Osteocyte (in vitro differentiated cells): ENCODE measurements at regions not wholly inside any gene's neighbourhood (a gene's known extent, or its start where the extent isn't known, plus 50 kb on each side); places are given as distances from the start of the nearest gene placed in this dataset.

ENCODE experiments used
- DNase-seq: peaks from one replicate; pipeline ENCODE4 v3.0.0; 2021; ENCODE audit warnings: mixed read lengths; ENCODE audit not compliant: unreplicated experiment; ENCODE audit errors: extremely low spot score
- H3K27ac Mint-ChIP-seq: one replicate; pipeline ENCODE4 v1.8.0; 2021; ENCODE audit warnings: mild to moderate bottlenecking, mixed read lengths; ENCODE audit not compliant: unreplicated experiment
- H3K27me3 Mint-ChIP-seq: one replicate; pipeline ENCODE4 v1.8.0; 2021; ENCODE audit warnings: mixed read lengths; ENCODE audit not compliant: unreplicated experiment
- H3K36me3 Mint-ChIP-seq: one replicate; pipeline ENCODE4 v1.8.0; 2021; ENCODE audit warnings: mixed read lengths; ENCODE audit not compliant: unreplicated experiment
- H3K4me1 Mint-ChIP-seq: one replicate; pipeline ENCODE4 v1.8.0; 2021; ENCODE audit warnings: mixed read lengths; ENCODE audit not compliant: unreplicated experiment
- H3K4me3 Mint-ChIP-seq: one replicate; pipeline ENCODE4 v1.8.0; 2021; ENCODE audit warnings: mild to moderate bottlenecking, moderate library complexity, mixed read lengths; ENCODE audit not compliant: unreplicated experiment
- H3K9me3 Mint-ChIP-seq: one replicate; pipeline ENCODE4 v1.8.0; 2021; ENCODE audit warnings: mixed read lengths; ENCODE audit not compliant: unreplicated experiment
- TF ChIP-seq, protein P1 (sequence below): fragments of 200-600 bp; sonication (generic); IDR thresholded peaks from 2 replicates; pipeline ENCODE4 v1.5.0; 2021; ENCODE audit warnings: antibody characterized with exemption, mild to moderate bottlenecking, moderate library complexity

DNA sequence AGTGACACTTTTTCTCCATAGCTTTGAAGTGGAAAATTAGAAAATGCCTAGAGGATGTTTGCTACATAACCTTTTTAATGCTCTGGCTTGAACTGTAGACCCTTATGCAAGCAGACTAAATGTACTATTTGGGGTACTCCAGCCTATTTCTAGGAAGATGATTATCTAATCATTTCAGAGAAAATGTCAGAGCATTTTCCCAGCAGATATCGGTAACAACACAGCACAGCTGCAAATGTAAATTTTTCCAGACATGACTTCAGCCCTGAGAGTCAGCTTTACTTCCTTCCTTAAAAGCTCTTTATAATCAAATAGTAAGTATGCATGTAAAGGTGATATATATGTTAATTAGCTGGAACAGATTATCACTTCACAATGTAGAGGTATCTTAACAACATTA is 1647.1 kb downstream of the SUCLG1 start:
- no peaks in the 10 kb centered on the region for H3K36me3 Mint-ChIP-seq
- H3K9me3 Mint-ChIP-seq: no peaks in the 10 kb centered on the region
- no peak for DNase-seq
- H3K4me3 Mint-ChIP-seq: no peak overlapping the region
- TF ChIP-seq, protein P1, sequence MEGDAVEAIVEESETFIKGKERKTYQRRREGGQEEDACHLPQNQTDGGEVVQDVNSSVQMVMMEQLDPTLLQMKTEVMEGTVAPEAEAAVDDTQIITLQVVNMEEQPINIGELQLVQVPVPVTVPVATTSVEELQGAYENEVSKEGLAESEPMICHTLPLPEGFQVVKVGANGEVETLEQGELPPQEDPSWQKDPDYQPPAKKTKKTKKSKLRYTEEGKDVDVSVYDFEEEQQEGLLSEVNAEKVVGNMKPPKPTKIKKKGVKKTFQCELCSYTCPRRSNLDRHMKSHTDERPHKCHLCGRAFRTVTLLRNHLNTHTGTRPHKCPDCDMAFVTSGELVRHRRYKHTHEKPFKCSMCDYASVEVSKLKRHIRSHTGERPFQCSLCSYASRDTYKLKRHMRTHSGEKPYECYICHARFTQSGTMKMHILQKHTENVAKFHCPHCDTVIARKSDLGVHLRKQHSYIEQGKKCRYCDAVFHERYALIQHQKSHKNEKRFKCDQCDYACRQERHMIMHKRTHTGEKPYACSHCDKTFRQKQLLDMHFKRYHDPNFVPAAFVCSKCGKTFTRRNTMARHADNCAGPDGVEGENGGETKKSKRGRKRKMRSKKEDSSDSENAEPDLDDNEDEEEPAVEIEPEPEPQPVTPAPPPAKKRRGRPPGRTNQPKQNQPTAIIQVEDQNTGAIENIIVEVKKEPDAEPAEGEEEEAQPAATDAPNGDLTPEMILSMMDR: no peak
- H3K4me1 Mint-ChIP-seq: no peaks in the 10 kb centered on the region
- H3K27me3 Mint-ChIP-seq: peaks cover 26% of the 10 kb centered on the region
- no peak overlapping the region for H3K27ac Mint-ChIP-seq

DNA sequence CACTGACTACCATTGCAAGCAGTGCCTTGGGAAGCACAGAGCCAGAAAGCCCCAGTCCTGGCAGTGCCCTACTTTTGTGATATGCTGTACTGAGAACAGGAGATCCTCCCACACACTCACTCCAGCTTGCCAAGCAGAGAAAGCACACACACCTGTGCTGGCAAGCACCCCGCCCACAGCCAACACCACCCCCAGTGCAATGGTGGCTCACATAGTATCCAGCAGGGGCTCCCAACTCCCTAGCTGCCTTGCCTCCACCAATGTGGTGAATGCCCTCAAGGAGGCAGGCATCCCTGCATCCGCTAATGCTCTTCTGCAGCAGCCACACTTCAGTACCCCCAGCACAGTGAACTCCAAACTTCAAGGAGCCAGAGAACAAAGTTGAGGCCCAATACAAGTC is 1655.8 kb downstream of the SUCLG1 start:
- Mint-ChIP-seq H3K27ac (no peak overlapping the region), H3K36me3 (no peaks in the 10 kb centered on the region), H3K9me3 (peaks cover 27% of the 10 kb centered on the region), H3K27me3 (peaks cover 5% of the 10 kb centered on the region), H3K4me3 (no peak overlapping the region), H3K4me1 (no peaks in the 10 kb centered on the region)
- TF ChIP-seq, protein P1: no peak
- no peak for DNase-seq

DNA sequence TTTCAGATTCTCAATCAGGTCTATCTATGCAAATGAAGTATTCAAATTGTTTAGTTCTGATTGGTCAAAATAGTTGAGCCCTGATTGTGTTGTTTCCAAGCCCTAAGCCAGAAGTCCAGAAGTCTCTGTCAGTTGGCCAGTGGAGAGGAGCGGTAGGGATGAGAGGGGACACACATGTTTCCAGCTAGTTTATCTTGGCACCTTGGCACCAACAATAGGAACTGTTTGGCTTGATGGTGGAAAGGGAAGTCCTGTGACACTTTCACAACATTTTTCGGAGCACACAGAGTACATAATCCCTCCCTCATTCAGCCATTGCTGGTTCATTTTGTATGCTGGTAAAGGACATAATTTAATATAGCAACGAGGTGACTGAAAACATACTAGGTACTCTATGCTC is 1661.6 kb downstream of the SUCLG1 start:
- TF ChIP-seq, protein P1: no peak
- Mint-ChIP-seq H3K4me3 (no peak overlapping the region), H3K4me1 (peaks cover 18% of the 10 kb centered on the region), H3K27me3 (no peaks in the 10 kb centered on the region), H3K9me3 (no peaks in the 10 kb centered on the region), H3K27ac (no peak overlapping the region), H3K36me3 (no peaks in the 10 kb centered on the region)
- DNase-seq: no peak

DNA sequence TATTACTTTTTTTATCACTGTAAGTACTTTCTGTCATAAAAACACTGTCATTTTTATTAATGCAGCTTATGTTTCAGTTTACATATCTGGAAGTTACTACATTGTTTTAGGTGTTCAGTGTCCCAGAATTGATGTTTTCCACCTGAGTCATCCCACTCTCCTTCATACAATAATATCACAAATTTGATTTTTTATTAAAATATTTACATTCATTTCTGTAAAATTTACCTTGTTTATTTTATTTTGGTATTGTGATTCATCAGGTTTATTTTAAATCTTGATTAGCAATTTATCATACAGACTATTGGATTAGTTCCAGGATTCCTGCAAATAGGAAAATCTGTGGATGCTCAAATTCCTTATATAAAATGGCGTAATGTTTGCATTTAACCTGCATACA is 1662.9 kb downstream of the SUCLG1 start:
- H3K27ac Mint-ChIP-seq: peak overlapping the region; percentile 56

DNA sequence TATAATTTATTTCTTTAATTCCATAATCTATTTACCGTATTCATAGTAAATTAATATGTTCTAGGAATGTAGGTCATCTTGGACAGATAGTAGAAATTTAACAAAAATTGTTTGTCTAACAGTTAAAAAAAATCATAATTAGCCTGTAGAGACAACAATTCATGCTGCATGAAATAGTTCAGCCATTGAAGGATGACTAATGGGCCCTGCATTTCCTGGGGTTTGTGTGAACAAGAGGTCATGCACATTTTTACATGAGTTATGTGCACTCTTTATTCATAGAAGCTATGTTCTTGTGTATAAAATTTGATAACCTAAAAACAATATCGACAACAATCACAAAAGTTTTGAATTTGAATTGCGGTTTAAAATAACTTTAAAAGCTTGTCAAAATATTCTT is 1663.6 kb downstream of the SUCLG1 start:
- peaks cover 27% of the 10 kb centered on the region for H3K4me1 Mint-ChIP-seq
- peak overlapping the region; percentile 56 for H3K27ac Mint-ChIP-seq
- H3K27me3 Mint-ChIP-seq: no peaks in the 10 kb centered on the region
- H3K36me3 Mint-ChIP-seq: no peaks in the 10 kb centered on the region
- H3K4me3 Mint-ChIP-seq: no peak overlapping the region
- DNase-seq: no peak
- TF ChIP-seq, protein P1: no peak
- H3K9me3 Mint-ChIP-seq: no peaks in the 10 kb centered on the region

More for the DNA sequence above, 1662.9 kb downstream of the SUCLG1 start:
- Mint-ChIP-seq H3K4me3 (no peak overlapping the region), H3K9me3 (no peaks in the 10 kb centered on the region), H3K27me3 (no peaks in the 10 kb centered on the region), H3K36me3 (no peaks in the 10 kb centered on the region), H3K4me1 (peaks cover 20% of the 10 kb centered on the region)
- TF ChIP-seq, protein P1: no peak
- no peak for DNase-seq
